ENCODE measurements at regions not wholly inside any gene's neighbourhood (a gene's known extent, or its start where the extent isn't known, plus 50 kb on each side); places are given as distances from the start of the nearest gene placed in this dataset.

- TF ChIP-seq CTCF (IDR thresholded peaks at IDR 0.05) (no peak), POLR2A (IDR thresholded peaks at IDR 0.05) (no peak), POLR2AphosphoS5 (IDR thresholded peaks at IDR 0.05) (no peak)
Observed at GRCh38 chr21:15289896-15290841, 225.4 kb upstream of the NRIP1 start.

All from breast epithelium (tissue), 3 donors.